CD4-positive, alpha-beta T cell treated with Interleukin-21 for 1 hour (primary cell): ENCODE measurements at regions not wholly inside any gene's neighbourhood (a gene's known extent, or its start where the extent isn't known, plus 50 kb on each side); places are given as distances from the start of the nearest gene placed in this dataset.

Experiments used
- DNase-seq: peaks from one replicate; pipeline ENCODE4 v3.0.0-alpha.2; 2020

DNA sequence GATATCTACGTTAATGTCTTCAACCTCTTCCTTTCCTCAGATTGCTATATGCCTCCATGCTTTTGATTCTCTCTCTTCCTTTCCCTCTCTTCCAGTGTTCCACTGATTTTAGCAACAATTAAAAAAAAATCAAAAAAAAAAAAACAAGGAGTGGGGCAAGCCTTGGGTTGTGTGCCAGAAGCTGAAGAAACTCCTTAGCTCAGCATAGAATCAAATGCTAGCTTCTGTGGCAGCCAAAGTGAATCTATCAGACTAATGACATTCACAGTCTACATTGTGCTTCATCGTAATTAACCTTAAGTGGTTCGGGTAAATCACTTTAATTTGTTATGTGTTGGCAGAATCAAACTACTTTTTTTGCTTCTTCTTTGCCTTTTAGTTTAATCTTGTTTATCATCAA is 237.3 kb downstream of the TMEM167A start:
- DNase-seq: no peak

DNA sequence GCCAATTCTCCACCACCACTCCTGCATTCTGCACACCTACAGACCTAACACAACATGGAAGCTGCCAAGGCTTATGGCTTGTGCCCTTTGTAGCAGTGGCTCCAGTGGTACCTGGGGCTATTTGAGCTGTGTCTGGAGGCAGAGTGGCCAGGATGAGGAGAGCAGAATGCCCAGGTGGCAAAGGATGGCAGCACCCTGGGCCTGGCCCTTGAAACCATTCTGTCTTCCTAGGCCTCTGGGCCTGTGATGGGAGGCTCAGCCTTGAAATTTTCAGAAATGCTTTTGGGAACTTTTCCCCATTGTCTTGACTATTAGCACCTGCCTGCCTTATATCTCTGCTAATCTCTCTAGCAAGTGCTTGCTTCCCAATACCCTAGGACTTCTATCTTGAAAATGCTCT is 241.7 kb downstream of the TMEM167A start:
- no peak for DNase-seq

DNA sequence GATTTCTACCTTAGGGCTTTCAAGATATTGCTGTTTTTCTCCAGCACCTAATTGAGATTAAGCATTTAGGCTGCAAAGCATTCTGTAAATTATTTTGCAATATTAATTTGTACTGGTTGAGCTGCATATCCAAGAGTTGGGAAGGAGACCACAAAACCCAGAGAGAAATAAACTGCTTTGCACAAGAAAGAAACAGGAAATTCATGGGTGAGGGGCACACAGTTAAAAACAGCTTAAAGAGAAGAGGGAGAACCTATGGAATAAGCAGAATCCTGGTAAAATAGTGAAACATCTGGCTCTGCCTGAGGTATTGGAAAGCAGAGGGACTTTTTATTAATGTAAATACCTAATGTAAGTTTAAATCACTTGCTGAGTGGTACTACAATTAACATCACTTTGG is 243.0 kb downstream of the TMEM167A start:
- no peak for DNase-seq

DNA sequence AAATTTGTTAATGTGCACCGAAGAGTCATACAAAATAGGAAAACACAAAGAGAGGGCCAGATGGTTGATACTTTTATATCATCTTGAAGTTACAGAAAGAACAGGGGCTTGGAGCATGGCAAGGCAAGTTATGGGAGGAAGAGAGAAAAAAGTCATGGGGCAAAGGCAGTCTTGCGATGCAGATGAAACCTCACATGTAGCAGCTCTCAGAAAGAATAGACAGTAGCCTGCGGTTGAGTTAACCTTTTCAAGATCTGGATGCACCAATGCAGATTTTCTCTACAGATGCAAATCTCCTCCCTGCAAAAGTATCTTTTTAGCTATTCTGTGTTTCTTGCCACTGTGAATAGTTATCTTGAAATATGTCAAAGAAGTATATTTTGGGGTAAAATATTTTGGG is 243.9 kb downstream of the TMEM167A start:
- no peak for DNase-seq

DNA sequence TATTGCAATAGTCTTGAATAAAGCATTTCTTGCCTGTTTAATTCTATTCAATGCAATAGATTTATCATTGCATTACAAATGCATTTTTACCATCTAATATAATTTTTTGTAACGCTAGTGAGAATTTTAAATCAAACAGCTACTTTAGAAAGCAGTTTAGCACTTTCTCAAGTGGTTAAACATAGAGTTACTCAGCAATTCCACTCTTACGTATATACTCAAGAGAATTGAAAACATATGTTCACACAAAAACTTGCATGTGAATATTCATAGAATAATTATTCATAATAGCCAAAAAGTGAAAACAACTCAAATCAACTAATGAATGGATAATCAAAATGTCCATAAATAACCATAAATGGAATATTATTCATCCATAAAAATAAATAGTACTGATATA is 244.7 kb downstream of the TMEM167A start:
- no peak for DNase-seq

DNA sequence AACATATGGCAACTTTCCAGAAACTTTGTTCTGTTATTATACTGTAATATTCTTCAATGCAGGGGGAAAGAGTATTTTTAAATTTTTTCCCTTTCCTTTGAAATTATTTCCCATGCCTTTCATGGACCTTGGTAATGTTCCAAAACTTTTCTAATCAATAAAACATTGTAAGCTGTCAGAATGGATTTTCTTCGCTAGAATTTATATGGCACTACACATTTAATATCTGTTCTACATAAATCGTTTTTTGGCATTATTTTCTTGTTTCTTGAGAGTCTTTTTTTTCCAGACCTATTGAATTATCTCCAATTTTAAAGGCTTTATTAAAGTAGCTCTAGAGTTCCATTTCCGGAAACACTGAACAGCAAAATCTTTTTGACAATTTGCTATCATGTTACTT is 249.0 kb downstream of the TMEM167A start:
- DNase-seq: no peak

DNA sequence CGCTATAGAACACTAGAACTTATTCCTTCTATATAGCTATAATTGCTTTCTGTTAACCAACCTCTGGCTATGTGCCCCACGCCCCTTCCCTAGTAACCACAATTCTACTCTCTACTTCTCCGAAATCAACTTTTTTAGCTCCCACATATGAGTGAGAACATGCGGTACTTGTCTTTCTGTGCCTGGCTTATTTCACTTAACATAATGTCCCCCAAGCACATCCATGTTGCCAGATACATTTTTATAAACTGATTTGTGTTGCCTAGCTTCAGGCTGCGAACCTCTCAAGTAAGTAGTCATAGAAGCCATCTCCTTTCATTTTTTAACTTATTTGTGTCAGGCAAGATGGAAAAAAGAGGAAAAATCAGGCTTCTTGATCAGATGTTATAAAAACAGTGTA is 249.5 kb downstream of the TMEM167A start:
- no peak for DNase-seq

DNA sequence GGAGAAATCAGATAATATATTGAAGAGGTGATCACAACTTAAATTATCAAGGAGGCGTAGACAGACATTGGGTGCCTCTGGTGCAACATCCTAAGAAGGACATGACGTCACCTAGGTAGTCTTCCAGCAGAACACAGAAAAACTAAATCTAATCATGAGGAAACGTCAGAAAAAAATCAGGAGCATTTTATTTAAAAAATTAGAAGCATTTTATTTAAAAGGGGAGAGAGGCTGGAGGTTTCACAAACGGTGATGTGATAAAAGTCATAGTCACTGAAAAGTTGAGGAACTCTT is 254.6 kb downstream of the TMEM167A start:
- no peak for DNase-seq

DNA sequence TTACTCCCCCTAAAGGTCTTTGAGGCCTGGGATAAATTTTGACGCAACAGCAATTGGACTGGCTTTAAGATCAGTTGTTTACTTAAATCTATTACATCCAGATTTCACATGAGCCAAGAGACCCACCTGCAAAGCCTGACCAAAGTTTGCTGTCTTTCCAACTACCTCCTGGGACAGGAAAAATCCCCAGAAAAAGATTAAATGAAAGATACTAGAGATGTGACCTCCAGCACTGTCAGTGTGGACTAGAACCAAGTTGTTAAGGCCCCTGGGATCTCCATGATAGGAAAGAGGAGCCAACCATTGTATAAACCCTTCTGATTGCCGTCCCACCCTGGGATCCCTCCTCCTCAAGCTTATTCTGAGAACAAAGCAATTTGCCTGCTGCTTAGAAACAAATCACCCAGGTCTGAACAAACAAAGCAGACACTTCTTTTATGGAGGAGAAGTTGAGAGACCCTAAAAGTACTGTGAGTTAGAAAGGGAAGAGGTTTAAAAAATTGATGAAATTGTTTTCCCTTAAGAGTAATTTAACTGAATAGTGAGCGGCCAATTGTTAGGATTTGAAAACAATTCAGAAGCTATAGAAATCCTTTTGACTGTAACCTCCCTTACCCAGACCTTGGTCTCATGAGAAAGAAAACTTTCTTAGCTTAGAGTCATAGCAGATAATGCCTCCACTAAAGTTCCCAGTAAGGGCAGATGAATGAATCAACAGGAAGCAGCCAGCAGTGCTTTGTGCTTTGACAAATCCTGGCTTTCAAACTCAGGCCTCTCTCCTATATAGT is 255.2 kb downstream of the TMEM167A start:
- DNase-seq: no peak

DNA sequence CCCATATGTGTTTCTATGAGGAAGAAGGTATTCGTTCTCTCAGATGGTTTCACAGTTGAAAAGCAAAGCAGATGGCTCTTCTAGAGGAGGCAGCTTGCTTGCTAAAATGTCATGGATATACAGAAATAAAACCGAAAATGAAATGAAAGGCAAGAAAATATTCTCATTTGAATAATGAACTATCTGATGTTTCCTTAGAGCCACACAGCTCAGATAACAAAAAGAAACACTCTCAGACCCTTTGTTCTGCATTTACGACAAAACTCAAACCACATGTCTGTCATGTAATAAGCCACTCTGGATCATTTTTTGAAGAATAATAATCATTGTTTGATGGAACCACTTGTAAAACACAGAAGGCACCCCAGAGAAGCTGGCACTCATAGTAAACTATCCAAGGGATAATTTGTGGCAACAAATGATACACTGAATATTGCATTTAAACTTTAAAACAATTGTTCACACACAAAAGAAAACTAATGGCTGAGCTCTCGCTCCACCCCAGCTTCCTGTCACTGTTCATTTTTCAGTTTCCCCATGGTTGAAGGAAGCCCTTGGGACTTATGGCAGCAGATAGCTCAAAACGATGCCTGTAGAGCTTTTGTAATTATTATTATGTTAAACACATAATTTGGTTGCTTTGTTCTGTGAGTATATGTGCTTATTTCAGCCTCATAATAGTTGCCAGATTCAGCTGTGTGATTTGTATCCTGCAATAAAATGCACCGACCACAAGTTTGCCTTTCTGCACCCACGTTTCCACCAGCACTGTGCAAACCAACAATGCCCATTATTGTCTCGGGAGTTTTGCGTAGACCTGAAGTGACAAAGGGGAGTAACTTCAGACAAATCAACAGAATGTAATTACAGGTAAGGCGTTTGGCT is 256.0 kb downstream of the TMEM167A start:
- DNase-seq: no peak

DNA sequence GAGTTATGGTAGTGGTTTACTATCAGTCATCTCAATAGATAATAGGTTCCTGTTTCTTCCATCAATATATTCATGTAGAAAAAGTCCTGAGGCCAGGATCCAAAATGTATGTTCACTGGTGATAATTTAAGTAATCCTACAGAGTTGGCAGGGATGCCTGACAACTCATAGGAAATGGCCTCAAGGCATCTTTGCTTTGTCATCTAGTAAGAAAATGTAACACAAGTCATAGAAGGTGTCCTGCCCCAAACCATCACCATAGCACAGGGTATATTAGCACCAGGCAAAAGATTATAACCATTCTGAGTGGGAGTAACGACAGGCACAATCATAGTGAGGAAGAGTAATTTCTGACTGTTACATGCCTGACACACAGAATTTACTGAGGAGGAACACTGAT is 257.0 kb downstream of the TMEM167A start:
- DNase-seq: no peak

DNA sequence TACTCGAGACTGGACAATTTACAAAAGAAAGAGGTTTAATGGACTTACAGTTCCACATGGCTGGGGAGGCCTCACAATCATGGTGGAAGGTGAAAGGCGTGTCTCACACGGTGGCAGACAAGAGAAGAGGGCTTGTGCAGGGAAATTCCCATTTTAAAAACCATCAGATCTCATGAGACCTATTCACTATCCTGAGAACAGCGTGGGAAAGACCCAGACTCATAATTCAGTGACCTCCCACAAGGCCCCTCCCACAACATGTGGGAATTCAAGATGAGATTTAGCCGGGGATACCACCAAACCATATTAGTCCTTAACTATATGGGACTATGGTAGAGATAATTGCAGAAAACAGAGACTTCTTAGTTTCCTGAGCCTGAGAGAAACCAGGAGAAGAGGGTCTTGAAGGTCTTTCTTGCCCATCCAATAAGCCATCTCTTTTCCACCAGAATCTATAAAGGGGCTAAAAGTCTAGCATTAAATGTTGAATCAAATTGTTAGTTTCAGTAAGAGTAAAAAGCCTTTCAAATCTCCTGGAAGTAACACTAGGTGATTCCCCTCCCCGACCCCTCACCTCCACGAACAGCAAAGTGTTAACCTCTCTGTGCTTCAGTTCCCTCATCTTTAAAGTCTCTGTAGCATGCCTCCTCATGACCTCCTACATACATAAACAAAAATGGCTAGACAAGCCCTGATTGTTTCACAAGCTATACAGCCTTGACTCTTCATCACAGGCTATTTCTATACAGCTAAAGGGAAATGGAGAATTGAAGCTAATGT is 259.1 kb downstream of the TMEM167A start:
- DNase-seq: no peak

DNA sequence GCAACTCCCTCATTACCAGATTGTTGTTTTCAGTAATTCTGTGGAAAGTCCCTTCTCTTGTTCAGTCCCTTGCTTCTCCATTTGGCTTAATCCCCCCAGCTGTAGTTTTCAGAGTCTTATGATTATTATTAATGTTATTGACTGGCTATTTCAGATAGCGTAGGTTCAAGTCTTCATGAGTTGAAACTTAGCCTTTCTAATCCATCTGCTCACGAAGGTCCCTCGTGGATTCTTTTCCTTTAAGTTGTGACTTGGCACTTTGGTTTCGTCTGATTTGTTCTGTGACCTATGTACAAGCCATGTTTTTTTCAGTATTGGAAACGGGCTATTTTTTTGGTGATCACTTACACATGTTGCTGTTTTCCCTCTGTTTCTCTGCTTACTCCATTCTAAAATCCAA is 260.3 kb downstream of the TMEM167A start:
- no peak for DNase-seq

DNA sequence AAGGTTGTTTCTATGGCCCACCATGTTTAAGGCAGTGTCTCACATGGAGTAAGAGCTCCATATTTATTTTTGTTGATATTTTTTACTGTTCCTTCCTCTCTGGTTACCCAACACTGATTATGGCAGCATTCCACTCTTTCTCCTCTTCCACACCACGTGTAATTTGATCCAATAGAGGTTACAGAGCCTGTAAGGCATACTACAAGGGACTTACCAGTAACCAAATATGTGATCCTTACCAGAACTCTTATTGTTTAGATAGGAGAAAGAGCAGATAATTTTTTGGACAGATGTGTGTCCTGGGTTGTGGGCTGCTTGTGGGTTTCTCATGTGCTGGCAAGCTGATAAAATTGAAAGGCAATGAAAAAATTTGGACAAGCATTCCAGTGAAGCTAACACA is 261.3 kb downstream of the TMEM167A start:
- DNase-seq: no peak

DNA sequence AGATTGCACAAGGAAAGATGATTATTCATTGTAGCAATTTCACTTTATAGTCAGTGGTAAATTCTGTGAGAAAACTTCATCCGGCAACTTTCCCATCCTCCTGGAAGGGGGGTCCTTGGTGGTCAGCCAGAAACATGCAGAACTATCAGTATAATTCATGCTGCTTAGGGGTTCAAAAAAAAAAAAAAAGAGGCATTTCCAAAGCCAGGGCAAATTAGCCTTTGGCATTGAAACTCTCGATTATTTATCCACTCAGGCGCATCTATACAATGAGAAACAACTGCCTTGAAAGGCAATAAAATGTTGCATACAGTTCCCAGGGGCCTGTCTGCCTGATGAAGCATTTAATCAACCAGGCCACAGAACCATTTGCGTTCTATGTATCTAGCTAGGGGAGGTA is 263.3 kb downstream of the TMEM167A start:
- DNase-seq: no peak

DNA sequence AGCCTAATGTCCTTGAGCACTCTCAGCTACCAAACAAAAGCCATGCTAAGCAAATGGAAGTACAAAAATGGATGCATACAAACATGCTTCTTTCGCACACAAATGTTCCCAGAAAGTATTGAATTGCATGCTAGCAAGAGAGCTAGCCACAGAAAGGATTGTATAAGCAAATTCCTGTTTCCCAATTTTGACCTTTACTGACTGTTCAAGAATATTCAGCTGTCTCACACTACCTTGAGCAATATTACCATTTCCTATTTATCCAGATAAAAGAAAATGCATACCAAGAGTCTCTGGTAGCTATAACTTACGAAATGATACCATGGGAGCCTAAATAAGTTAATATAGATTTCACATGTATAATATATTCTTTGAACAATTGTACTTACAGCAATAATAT is 264.6 kb downstream of the TMEM167A start:
- DNase-seq: no peak

DNA sequence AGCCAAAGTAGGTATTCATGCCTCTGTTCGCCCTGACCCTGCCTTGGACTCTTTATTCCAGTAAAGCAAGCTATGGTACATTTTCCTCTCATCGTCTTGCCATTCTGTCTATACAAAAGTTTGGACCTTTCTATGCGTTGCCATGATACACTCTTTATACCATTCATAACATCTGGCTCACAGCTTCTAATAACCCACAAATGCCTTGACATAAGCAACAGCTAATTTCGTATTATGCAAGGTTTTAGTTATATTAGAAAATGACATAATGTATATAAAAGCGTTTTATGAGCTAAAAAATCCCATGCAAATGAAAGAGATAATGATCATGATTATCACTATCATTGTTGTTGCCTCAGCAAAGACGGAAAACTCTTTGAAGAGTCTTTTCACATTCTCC is 265.7 kb downstream of the TMEM167A start:
- no peak for DNase-seq

DNA sequence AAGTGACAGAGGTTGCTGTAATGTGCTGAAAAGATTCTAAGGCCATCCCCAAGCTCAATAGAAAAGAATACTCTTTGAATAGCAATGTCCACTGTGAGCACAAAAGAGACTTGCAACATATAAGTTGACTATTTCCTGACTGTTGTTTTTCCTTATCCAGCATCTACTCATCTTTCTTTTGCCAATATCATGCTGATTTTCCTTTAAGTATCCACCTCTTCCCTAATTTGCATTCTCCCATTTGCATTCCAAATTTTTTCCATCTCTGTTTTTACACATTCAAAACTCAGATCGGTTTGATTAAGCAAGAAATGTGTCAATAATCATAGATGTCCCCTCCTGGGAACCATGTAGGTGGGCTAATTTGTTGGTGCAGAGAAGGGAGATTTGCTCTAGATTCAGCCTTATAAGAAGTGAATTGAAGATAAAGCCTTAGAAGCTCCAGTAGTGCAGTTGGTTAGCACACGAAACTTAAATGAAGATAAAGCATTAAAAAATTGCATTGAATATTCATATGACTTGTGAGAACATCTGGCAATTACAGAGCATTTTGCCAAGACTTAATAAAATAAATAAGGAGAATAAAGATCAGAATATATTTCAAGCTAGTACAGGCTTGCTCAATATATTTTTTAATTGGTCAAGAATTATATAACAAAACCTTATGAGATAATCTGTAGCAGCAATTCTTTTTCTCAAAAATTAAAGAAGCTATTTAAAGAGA is 267.6 kb downstream of the TMEM167A start:
- no peak for DNase-seq

DNA sequence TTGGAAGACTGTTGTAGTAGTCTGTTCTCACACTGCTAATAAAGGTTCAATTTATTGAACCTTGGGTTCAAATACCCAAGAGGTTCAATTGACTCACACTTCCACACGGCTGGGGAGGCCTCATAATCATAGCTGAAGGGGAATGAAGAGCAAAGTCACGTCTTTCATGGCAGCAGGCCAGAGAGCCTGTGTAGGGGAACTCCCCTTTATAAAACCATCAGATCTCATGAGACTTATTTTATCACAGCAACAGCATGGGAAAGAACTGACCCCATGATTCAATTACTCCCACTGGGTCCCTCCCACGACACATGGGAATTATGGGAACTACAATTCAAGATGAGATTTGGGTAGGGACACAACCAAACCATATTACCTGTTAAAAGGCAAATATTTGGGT is 268.2 kb downstream of the TMEM167A start:
- no peak for DNase-seq

DNA sequence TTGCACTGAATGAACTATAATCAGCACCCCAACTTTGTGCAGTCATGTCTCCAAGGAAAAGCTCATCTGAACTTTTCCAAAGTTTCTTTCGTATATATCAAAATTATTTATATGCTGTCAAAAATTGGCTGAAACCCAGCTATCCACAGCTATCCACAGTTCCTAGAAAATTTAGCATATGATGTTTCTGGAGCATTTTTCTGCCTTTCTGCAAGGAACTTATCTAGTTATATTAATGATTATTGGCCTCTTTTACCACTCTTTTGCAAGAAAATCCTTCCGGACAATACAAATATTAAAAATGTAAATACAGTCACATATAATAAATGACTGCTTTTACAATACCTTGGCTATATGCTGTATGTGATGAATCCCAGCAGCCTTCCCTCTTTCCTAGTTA is 270.2 kb downstream of the TMEM167A start:
- no peak for DNase-seq

DNA sequence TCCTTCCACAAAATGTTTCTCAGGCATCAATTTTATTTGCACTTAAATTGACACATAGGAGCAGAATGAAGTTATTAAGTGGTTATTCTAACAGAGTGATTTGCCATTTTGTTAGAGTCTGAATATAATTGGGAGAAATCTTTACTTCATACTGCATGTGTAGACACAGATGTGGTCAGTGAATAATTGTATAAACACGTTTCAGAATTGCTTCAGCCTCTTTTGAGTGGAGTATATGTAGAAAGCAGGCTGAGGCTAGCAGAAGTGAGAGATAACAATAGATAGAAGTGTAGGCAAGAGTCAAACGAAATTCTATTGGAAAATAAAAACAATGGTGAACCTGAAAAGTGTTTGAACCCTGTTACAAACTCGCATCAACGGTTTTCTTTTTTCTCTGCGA is 270.7 kb downstream of the TMEM167A start:
- DNase-seq: no peak

DNA sequence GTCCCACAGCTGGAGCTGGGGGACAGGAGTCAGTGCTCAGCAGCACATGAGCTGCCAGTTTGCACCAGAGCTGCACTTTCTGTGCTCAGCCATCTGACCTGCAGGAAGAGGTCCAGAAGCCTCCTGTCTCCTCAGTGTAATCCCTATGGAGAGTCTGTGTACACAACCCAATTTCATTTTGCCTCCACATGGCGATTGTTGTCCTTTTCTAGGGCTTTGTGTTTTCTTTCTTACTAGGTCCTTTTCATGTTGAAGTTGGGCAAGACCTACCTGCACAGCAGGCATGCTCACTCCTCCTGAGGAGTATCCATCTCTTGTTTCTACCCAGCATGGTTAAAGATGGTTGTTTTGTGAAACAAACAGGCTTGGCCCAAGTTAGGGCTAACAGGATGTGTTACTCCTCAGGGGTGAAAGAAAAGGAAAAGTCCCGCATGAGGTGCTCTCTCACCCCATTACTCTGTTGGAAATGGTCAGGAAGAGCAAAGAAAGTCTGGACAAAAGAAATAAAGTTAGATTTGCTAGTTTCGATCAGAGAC is 273.0 kb downstream of the TMEM167A start:
- DNase-seq: no peak

DNA sequence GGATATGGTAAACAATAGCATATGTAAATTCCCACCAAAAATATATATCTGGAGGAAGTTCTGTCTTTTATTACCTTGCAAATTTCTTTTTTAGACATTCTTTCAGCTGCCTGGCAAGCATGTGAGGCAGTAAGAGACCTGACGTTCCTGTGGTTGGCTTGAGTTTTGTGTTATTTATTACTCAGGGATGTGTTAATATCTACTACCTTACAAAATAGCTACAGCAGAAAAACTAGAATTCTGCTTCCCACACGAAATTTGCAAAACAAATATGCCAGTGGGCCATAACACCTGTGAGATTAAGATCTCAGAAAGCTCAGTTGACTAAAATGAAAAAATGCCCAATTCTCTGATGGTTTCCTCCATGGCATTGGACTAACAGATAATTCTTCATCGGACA is 274.2 kb downstream of the TMEM167A start:
- no peak for DNase-seq
